K562 (cell line): ENCODE measurements at regions not wholly inside any gene's neighbourhood (a gene's known extent, or its start where the extent isn't known, plus 50 kb on each side); places are given as distances from the start of the nearest gene placed in this dataset.

Source experiments
- ATAC-seq: fragments of 200-7000 bp; cut with Tn5 transposase; 3 replicates; pipeline ENCODE4 v1.9.1; 2020; ENCODE audit warnings: moderate library complexity
- BruUV-seq: library from RNA; stranded (reverse); fragments of 400-500 nt; replicated peaks from 2 replicates; lab custom pipeline; 2021; lab: Mats Ljungman, UMichigan
- CTCF ChIA-PET: fragments of 300-600 bp; formaldehyde crosslinking; extraction: SDS; loops from one replicate; lab custom pipeline; 2021; ENCODE audit warnings: low intra/inter-chr PET ratio; lab: Yijun Ruan, JAX
- POLR2A ChIA-PET: fragments of 300-600, 350-650 bp; sonication (Branson Sonifier 250); formaldehyde crosslinking; extraction: SDS; loops from one replicate; lab custom pipeline; 2021; ENCODE audit warnings: antibody characterized with exemption, inconsistent platforms; lab: Yijun Ruan, JAX
- DNase-seq, 4 experiments: peaks; one replicate each; pipeline versions ENCODE4 v3.0.0 to v3.0.0-alpha.2; 2011 to 2018; ENCODE audit warnings: low spot score in 3 of 4, mixed read lengths in 3 of 4; ENCODE audit errors: extremely low read depth in 1 of 4
- FAIRE-seq: peaks from 2 replicates; lab custom pipeline; 2011; peaks lifted over from hg19 to GRCh38; lab: Jason Lieb, UNC
- H2AFZ ChIP-seq: 2 replicates; pipeline ENCODE4 v1.6.0; 2011; ENCODE audit warnings: low read depth, low read length, control low read depth, inconsistent platforms
- H3K27ac ChIP-seq: fragments of 200-600 bp; 3 replicates; pipeline ENCODE4 v1.8.0; 2011; ENCODE audit warnings: low read depth, mild to moderate bottlenecking, control low read depth, inconsistent platforms, low read length, moderate library complexity, mixed read lengths; ENCODE audit errors: extremely low read depth
- H3K27me3 ChIP-seq, 2 experiments: fragments of 300-600 bp in 1 of 2; 2 replicates in 1 of 2; 3 replicates in 1 of 2; pipeline versions ENCODE4 v1.6.0 to v1.8.0; 2011; ENCODE audit warnings: inconsistent platforms in 2 of 2, low read length in 2 of 2, mild to moderate bottlenecking in 1 of 2, mixed read lengths in 1 of 2, moderate library complexity in 1 of 2; ENCODE audit not compliant: control insufficient read depth in 2 of 2, insufficient read depth in 2 of 2
- H3K36me3 ChIP-seq: fragments of 300-600 bp; 3 replicates; pipeline ENCODE4 v1.8.0; 2011; ENCODE audit warnings: mild to moderate bottlenecking, low read length, inconsistent platforms; ENCODE audit not compliant: control insufficient read depth, insufficient read depth
- H3K4me1 ChIP-seq, 2 experiments: fragments of 200-600 bp in 1 of 2; replicated peaks in 1 of 2; 2 replicates in 1 of 2; 3 replicates in 1 of 2; pipeline versions ENCODE4 v1.5.1 to v1.8.0; 2011; ENCODE audit warnings: inconsistent platforms in 2 of 2, low read length in 2 of 2, mild to moderate bottlenecking in 1 of 2, mixed read lengths in 1 of 2, moderate library complexity in 1 of 2; ENCODE audit not compliant: control insufficient read depth in 2 of 2, insufficient read depth in 2 of 2
- H3K4me2 ChIP-seq: 2 replicates; pipeline ENCODE4 v1.6.1; 2011; ENCODE audit warnings: low read length, control low read depth, inconsistent platforms, mixed read lengths; ENCODE audit not compliant: insufficient read depth
- H3K4me3 ChIP-seq: fragments of 200-600 bp; sonication (generic), shearing (Covaris generic); 2 replicates; pipeline ENCODE4 v1.5.1; 2016; ENCODE audit warnings: control low read depth, inconsistent platforms
- H3K79me2 ChIP-seq: fragments of 200-600 bp; 3 replicates; pipeline ENCODE4 v1.8.0; 2011; ENCODE audit warnings: low read length, inconsistent platforms; ENCODE audit not compliant: control insufficient read depth, insufficient read depth
- H3K9ac ChIP-seq, 2 experiments: 2 replicates each; pipeline versions ENCODE4 v1.6.0 to v1.6.1; 2011; ENCODE audit warnings: low read depth in 2 of 2, low read length in 2 of 2, control low read depth in 1 of 2, inconsistent platforms in 1 of 2, mild to moderate bottlenecking in 1 of 2, mixed read lengths in 1 of 2; ENCODE audit not compliant: insufficient read depth in 1 of 2
- H3K9me1 ChIP-seq: one replicate; pipeline ENCODE4 v1.6.0; 2011; ENCODE audit warnings: inconsistent platforms, mild to moderate bottlenecking, low read length, moderate library complexity; ENCODE audit not compliant: control insufficient read depth, insufficient read depth
- H3K9me3 ChIP-seq: replicated peaks from 2 replicates; pipeline ENCODE4 v1.5.1; 2011; ENCODE audit warnings: low read depth, low read length, inconsistent platforms; ENCODE audit not compliant: control insufficient read depth, insufficient read depth
- H4K20me1 ChIP-seq: replicated peaks from 2 replicates; pipeline ENCODE4 v1.6.1; 2011; ENCODE audit warnings: low read length, inconsistent platforms, mixed read lengths; ENCODE audit not compliant: control insufficient read depth, insufficient read depth
- CBFB ChIP-seq: sonication (generic); formaldehyde crosslinking; IDR thresholded peaks from 2 replicates; pipeline ENCODE4 v1.4.0; 2020; ENCODE audit warnings: mild to moderate bottlenecking, missing genetic modification reagents
- CEBPG ChIP-seq, 3 experiments: fragments of 200-800 bp in 1 of 3; sonication (Bioruptor generic) in 1 of 3; sonication (generic) in 1 of 3; formaldehyde crosslinking in 1 of 3; IDR thresholded peaks in 2 of 3; conservative IDR thresholded peaks in 1 of 3; 2 replicates each; pipeline versions ENCODE4 v1.6.1 to v1.8.0; 2016 to 2022; ENCODE audit warnings: missing compliant biosample characterization in 2 of 3, missing genetic modification characterization in 2 of 3, mild to moderate bottlenecking in 1 of 3, missing genetic modification reagents in 1 of 3
- HIVEP1 ChIP-seq: fragments of 250-450 bp; sonication (Bioruptor Pico); IDR thresholded peaks from 2 replicates; pipeline ENCODE4 v1.4.0; 2020; ENCODE audit warnings: mild to moderate bottlenecking
- NELFE ChIP-seq: IDR thresholded peaks from 2 replicates; pipeline ENCODE4 v1.6.1; 2011; ENCODE audit warnings: mild to moderate bottlenecking; ENCODE audit not compliant: insufficient read depth, insufficient read length
- PHF21A ChIP-seq: fragments of 450-650 bp; IDR thresholded peaks from 2 replicates; pipeline ENCODE4 v1.6.1; 2017; ENCODE audit warnings: low read depth, borderline replicate concordance
- RBM34 ChIP-seq: fragments of 200-400 bp; formaldehyde crosslinking; IDR thresholded peaks from 2 replicates; pipeline ENCODE4 v1.6.1; 2018; ENCODE audit warnings: low read length, borderline replicate concordance; ENCODE audit not compliant: insufficient read depth
- ZNF121 ChIP-seq: sonication (generic); formaldehyde crosslinking; conservative IDR thresholded peaks from 2 replicates; pipeline ENCODE4 v1.8.0; 2022; ENCODE audit warnings: missing genetic modification reagents
- WGBS: fragments of 100-300 bp; shearing (Covaris generic); methylation state at CpG from one replicate; pipeline ENCODE4 v1.1.6; 2016; ENCODE audit warnings: low coverage, mixed read lengths; ENCODE audit not compliant: insufficient coverage; ENCODE audit errors: missing lambda C conversion rate; 5-methylcytosine and 5-hydroxymethylcytosine counted together
- in situ Hi-C: fragments of 300-500 bp; cut with MboI; formaldehyde crosslinking; loops from 4 replicates; pipeline ENCODE4 v1.15.0; 2018; ENCODE audit warnings: inconsistent platforms, mixed read lengths
- intact Hi-C: fragments of 100-400 bp; cut with micrococcal nuclease; formaldehyde crosslinking; loops from 2 replicates; pipeline ENCODE4 v1.14.2; 2022
- TF ChIP-seq, protein P1 (sequence below): sonication (generic); formaldehyde crosslinking; IDR thresholded peaks from 2 replicates; pipeline ENCODE4 v1.8.1; 2023; ENCODE audit warnings: mild to moderate bottlenecking, missing genetic modification reagents

DNA sequence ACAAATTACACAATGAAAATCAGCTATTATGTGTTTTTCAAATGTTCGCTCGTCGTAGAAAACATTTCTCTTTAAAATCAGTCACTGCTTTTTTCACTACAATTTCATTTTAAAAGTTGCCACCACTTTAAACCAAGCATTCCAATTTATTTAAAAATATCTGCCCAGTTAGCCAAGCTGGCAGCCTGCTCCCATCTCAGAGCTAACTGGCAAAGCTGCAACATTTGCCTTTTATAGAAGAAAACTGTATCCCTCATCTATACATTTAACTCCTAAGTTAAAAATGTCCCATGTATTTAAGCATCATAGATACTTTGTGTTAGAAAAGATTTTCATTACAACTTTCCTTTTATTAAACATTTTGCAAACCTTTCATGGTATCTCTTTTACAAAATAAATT is 294.9 kb upstream of the ADAMTS16 start (continued):
- no peak for TF ChIP-seq PHF21A
- TF ChIP-seq, all 486 proteins: peak for 0

DNA sequence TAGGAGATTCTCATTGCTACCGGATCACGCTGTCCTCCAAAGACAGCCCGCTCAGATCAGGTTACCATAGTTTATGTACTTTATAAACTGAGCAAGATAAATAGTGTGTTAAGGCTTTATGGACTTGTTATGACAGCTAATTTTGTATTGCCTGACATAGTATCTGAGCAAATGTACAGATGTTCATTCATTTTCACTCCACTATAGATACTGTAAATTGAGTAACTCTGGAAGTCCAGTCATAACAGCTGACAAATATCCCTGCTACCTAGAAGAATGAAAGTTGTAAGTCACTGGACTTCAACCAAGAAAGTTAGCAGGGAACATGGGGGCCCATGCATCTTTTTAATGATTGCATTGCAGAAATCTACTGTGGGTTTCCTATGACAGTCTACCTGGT is 292.4 kb upstream of the ADAMTS16 start:
- Histone ChIP-seq H3K9me3 (no peaks in the 10 kb centered on the region), H3K4me1 (no peaks in the 10 kb centered on the region), H3K9me1 (no peaks in the 10 kb centered on the region), H3K4me2 (no peak overlapping the region), H3K9ac (no peak overlapping the region), H3K79me2 (no peaks in the 10 kb centered on the region), H4K20me1 (no peaks in the 10 kb centered on the region), H3K4me3 (no peak overlapping the region), H3K36me3 (no peaks in the 10 kb centered on the region), H3K27me3 (no peaks in the 10 kb centered on the region), H2AFZ (no peak overlapping the region), H3K27ac (no peak overlapping the region)
- intact Hi-C loops (no loop called here), in situ Hi-C loops (no loop called here)
- no TSS peak for BruUV-seq
- ATAC-seq (no peak), FAIRE-seq (no peak), DNase-seq (no peak)
- TF ChIP-seq, protein P1, sequence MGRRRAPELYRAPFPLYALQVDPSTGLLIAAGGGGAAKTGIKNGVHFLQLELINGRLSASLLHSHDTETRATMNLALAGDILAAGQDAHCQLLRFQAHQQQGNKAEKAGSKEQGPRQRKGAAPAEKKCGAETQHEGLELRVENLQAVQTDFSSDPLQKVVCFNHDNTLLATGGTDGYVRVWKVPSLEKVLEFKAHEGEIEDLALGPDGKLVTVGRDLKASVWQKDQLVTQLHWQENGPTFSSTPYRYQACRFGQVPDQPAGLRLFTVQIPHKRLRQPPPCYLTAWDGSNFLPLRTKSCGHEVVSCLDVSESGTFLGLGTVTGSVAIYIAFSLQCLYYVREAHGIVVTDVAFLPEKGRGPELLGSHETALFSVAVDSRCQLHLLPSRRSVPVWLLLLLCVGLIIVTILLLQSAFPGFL (CRISPR knock-in tag) = no peak
- TF ChIP-seq ZNF121 (CRISPR knock-in tag) = no peak
- TF ChIP-seq NELFE = no peak
- no peak for TF ChIP-seq RBM34
- no peak for TF ChIP-seq CBFB (CRISPR knock-in tag)
- no peak for TF ChIP-seq CEBPG (CRISPR knock-in tag; IDR thresholded peaks at IDR 0.05)
- no peak for TF ChIP-seq CEBPG (tag; conservative IDR thresholded peaks at IDR 0.05 in 1 of 2, IDR thresholded peaks at IDR 0.05 in 1 of 2)
- TF ChIP-seq HIVEP1 (CRISPR knock-in tag) = no peak
- POLR2A ChIA-PET = no interaction called here
- CTCF ChIA-PET = no interaction called here
- WGBS = 3% methylated on average over 3 of the region's 3 CpGs
